HFFc6 (cell line): ENCODE measurements at regions not wholly inside any gene's neighbourhood (a gene's known extent, or its start where the extent isn't known, plus 50 kb on each side); places are given as distances from the start of the nearest gene placed in this dataset.
"Not testable (repeated sequence)": the region's sequence is repeated elsewhere in the genome, so short reads cannot be mapped to it uniquely, and the experiment has no call there.

ENCODE experiments used
- DNase-seq: peaks from one replicate; pipeline ENCODE4 v3.0.0-alpha.2; 2018
- H3K27ac Mint-ChIP-seq: 2 replicates; pipeline ENCODE4 v1.8.0; 2020; ENCODE audit warnings: mild to moderate bottlenecking, mixed read lengths
- H3K27me3 Mint-ChIP-seq: 2 replicates; pipeline ENCODE4 v1.8.0; 2021; ENCODE audit warnings: mild to moderate bottlenecking, moderate library complexity, mixed read lengths; ENCODE audit not compliant: insufficient read depth
- H3K36me3 Mint-ChIP-seq: 2 replicates; pipeline ENCODE4 v1.8.0; 2021; ENCODE audit warnings: low read depth, mixed read lengths
- H3K4me1 Mint-ChIP-seq: 2 replicates; pipeline ENCODE4 v1.8.0; 2020; ENCODE audit warnings: low read depth, mixed read lengths
- H3K4me3 Mint-ChIP-seq: 2 replicates; pipeline ENCODE4 v1.8.0; 2020; ENCODE audit warnings: mild to moderate bottlenecking, moderate library complexity, mixed read lengths
- H3K9me3 Mint-ChIP-seq: 2 replicates; pipeline ENCODE4 v1.8.0; 2020; ENCODE audit warnings: mild to moderate bottlenecking, mixed read lengths
- TF ChIP-seq, protein P1 (sequence below): fragments of 200-600 bp; sonication (generic); IDR thresholded peaks from 2 replicates; pipeline ENCODE4 v1.5.0; 2021; ENCODE audit warnings: antibody characterized with exemption, mild to moderate bottlenecking

DNA sequence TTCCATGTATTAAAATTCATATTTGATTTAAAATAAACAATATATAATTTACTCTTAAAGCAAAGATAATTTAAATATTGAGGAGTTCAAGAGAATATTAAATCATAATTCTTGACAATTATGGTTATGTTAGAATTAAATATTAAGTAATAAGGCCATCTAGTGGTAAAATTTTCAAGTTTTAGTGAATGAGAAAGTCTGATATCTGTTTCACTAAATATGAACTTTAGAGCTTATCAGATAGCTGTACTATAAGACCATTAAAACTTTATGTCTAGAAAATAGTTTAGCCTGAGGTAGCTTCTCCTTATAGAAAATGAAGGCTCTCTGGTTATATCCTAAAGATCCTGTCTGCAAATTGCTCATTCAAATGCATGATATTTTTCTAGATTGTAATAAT lies 152.1 kb upstream of the PRSS12 start:
- TF ChIP-seq, protein P1, sequence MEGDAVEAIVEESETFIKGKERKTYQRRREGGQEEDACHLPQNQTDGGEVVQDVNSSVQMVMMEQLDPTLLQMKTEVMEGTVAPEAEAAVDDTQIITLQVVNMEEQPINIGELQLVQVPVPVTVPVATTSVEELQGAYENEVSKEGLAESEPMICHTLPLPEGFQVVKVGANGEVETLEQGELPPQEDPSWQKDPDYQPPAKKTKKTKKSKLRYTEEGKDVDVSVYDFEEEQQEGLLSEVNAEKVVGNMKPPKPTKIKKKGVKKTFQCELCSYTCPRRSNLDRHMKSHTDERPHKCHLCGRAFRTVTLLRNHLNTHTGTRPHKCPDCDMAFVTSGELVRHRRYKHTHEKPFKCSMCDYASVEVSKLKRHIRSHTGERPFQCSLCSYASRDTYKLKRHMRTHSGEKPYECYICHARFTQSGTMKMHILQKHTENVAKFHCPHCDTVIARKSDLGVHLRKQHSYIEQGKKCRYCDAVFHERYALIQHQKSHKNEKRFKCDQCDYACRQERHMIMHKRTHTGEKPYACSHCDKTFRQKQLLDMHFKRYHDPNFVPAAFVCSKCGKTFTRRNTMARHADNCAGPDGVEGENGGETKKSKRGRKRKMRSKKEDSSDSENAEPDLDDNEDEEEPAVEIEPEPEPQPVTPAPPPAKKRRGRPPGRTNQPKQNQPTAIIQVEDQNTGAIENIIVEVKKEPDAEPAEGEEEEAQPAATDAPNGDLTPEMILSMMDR = peak; percentile 60
- not testable (repeated sequence) for H3K4me3 Mint-ChIP-seq, H3K27me3 Mint-ChIP-seq, H3K9me3 Mint-ChIP-seq, DNase-seq, H3K36me3 Mint-ChIP-seq, H3K27ac Mint-ChIP-seq, H3K4me1 Mint-ChIP-seq

DNA sequence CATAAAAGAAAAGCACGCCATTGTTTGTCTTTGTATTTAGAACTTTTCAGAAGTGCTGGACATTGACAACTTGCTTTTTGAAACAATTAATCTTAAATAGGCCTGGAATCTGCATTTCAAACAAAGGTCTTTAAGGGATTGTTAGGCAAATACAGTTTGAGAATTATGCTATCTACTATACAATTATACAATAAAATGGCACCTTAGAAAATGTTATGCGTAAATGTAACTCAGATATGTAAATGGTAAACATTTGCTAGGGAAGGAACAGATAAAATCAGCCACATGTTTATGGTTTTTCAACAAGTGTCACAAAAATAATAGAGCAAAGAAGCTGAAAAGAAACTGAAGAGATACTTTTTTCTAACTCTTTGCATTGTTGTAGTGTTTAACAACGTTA lies 152.7 kb upstream of the PRSS12 start:
- H3K4me1 Mint-ChIP-seq = not testable (repeated sequence)

DNA sequence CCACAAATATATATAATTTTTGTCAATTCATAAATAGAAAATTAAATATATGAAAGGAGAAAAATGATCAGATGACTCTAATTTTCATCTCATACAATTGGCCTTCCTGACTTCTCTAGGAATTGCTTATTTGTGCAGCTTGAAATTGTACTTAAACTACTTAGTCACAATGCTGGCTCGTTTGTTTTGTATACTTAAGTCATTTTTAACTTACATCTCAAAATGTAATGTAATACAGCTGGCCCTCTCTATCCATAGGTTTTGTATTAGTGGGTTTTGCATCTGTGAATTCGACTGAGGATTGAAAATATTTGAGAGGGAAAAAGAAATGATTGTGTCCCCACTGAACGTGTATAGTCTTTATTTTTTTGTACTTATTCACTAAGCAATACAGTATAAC lies 160.1 kb upstream of the PRSS12 start:
- H3K9me3 Mint-ChIP-seq, H3K27ac Mint-ChIP-seq, H3K27me3 Mint-ChIP-seq, H3K4me3 Mint-ChIP-seq, H3K36me3 Mint-ChIP-seq, DNase-seq, H3K4me1 Mint-ChIP-seq: not testable (repeated sequence)

More for the DNA sequence above, 152.7 kb upstream of the PRSS12 start:
- H3K36me3 Mint-ChIP-seq, H3K4me3 Mint-ChIP-seq, H3K9me3 Mint-ChIP-seq, H3K27ac Mint-ChIP-seq, H3K27me3 Mint-ChIP-seq, DNase-seq: not testable (repeated sequence)

DNA sequence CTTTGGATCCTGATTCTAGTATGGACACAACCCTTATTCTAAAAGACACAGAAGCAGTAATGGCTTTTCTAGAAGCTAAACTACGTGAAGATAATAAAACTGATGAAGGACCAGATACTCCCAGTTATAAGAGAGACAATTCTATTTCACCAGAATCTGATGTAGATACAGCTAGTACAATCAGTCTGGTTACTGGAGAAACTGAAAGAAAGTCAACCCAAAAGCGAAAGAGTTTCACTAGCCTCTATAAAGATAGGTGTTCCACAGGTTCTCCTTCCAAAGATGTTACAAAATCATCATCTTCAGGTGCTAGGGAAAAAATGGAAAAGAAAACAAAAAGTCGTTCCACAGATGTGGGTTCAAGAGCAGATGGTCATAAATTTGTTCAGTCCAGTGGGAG lies 161.5 kb upstream of the PRSS12 start:
- not testable (repeated sequence) for H3K4me1 Mint-ChIP-seq, H3K9me3 Mint-ChIP-seq, DNase-seq, H3K36me3 Mint-ChIP-seq, H3K27ac Mint-ChIP-seq, H3K4me3 Mint-ChIP-seq, H3K27me3 Mint-ChIP-seq

DNA sequence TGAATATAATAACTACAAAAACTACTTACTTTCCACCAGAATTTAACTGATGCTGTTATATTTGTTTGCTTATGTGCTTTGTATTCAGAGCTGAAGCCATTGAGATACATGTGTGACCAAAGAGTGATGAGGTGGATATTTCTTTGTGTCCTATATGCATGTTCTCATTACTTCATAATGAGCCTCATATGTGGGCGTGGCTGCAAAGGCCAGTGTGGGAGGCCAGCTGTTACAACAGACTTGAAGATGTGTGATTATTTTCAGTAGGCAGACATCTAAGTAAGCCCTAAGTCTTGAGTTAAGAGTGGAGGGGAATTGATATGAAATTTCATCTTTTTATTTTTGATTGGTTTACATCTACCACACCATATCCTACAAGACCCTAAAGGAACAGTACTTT lies 163.3 kb upstream of the PRSS12 start:
- not testable (repeated sequence) for H3K9me3 Mint-ChIP-seq, H3K27me3 Mint-ChIP-seq, H3K27ac Mint-ChIP-seq, DNase-seq, H3K36me3 Mint-ChIP-seq, H3K4me3 Mint-ChIP-seq, H3K4me1 Mint-ChIP-seq

DNA sequence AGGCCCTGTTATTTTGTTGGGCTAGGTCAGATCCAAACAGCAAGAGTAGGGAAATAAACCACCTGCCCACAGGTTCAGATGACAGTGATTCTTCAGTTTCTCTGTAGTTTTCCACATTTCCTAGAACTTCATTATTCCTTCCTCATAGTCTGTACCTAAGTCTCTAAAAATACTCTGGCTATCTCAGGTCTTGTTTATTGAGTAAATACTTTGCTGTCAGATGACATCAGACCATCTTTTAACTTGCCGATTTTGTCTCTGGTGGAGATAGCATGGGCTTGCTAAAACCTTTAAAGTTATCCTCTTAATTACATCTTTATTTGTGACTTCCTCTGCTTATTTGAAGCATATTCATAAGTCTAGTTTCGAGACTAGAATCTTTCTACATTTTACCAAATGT lies 155.1 kb upstream of the METTL14 start:
- not testable (repeated sequence) for H3K27ac Mint-ChIP-seq, H3K27me3 Mint-ChIP-seq, DNase-seq, H3K36me3 Mint-ChIP-seq, H3K4me1 Mint-ChIP-seq, H3K4me3 Mint-ChIP-seq, H3K9me3 Mint-ChIP-seq

DNA sequence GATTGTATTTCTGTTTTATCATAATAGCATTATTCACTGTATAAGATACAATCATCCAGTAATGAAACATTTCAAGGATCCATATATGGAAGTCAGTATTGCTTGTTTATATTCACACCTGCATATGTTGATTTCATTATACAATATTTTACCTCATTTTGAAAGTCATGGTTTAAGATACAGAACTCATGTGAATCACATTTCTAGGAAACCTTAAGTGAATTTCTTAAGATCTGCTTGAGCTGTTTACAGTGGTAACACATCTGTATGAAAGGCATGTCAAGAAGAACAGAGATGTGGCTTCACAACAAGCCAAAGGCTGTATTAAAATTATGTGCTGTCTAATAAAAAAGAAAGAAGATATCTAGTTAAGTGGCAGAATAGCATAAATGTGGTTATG lies 153.2 kb upstream of the METTL14 start:
- H3K4me3 Mint-ChIP-seq, H3K4me1 Mint-ChIP-seq, H3K36me3 Mint-ChIP-seq, DNase-seq, H3K9me3 Mint-ChIP-seq, H3K27me3 Mint-ChIP-seq, H3K27ac Mint-ChIP-seq: not testable (repeated sequence)

DNA sequence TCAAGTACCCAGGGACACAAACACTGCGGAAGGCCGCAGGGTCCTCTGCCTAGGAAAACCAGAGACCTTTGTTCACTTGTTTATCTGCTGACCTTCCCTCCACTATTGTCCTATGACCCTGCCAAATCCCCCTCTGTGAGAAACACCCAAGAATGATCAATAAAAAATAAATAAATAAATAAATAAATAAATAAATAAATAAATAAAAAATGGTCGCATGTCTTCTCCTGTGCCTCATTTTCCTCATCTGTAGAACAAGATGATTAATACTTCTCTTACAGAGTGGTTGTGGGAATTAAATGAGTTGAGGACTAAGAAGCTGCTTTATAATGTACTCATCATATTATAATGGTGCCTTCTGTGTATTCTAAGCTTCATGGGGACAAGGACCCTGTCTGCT lies 149.4 kb upstream of the METTL14 start:
- not testable (repeated sequence) for H3K4me1 Mint-ChIP-seq, H3K27ac Mint-ChIP-seq, H3K9me3 Mint-ChIP-seq, H3K27me3 Mint-ChIP-seq, H3K4me3 Mint-ChIP-seq, H3K36me3 Mint-ChIP-seq, DNase-seq

DNA sequence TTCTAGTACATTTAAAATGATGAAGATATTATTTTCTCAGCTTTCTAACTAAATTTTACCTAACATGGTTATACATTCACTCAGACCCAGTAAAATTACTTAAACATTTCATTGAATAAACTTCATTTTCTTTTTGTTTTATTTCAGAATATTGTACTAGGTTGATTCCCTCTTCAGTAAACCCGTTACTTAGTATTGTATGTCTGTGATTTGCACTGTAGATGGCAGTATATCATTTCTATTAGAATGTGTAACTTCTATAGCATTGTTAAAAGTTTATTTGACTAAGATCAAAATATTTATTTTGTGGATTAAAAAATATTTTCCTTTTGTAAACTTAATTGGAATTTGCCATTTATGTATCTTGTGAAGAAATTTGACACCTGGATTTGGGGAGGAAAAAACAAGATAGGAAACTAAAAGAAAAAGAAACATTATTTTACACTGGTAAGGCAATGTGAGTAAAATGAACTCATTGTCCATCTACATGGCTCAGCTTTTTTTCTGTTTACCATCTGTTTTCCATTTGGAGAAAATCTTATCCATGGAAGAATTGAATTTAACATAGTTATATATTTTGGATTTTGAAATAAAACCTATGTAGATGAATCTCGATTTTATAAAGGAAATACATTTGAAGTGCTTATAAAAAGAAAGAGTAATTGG lies 145.6 kb upstream of the METTL14 start:
- not testable (repeated sequence) for H3K27me3 Mint-ChIP-seq, H3K9me3 Mint-ChIP-seq, H3K36me3 Mint-ChIP-seq, H3K4me1 Mint-ChIP-seq, H3K4me3 Mint-ChIP-seq, H3K27ac Mint-ChIP-seq
- TF ChIP-seq, protein P1 = peak; percentile 70
- peak; percentile 36 for DNase-seq

DNA sequence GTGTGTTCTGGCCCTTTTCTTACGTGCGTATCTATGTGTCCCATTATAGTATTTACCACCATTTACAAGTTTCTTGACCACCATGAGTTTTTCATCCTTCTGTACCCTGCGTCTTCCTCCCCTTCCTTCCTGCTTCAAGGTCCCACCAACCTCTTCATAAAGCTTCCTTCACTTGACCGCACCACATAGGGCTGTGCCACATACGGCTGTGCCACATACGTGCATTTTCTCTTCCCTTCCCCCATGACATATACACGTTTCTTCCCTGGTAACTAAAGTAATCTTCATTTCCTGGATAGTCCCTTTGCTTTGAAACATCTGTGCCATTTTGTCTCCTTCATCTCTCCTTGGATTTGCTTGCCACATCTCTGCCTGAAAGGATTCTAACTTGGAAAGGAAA lies 128.6 kb upstream of the METTL14 start:
- H3K9me3 Mint-ChIP-seq, H3K27ac Mint-ChIP-seq, H3K36me3 Mint-ChIP-seq, H3K27me3 Mint-ChIP-seq, DNase-seq: not testable (repeated sequence)
- Mint-ChIP-seq H3K4me3 (peak overlapping the region; percentile 63; the same call in 1 of the 2 replicates), H3K4me1 (peaks cover 15% of the 10 kb centered on the region)
